ENCODE measurements at regions not wholly inside any gene's neighbourhood (a gene's known extent, or its start where the extent isn't known, plus 50 kb on each side); places are given as distances from the start of the nearest gene placed in this dataset.

- Histone ChIP-seq H3K36me3 (ENCODE audit: insufficient read depth, low read length) (no peaks in the 10 kb centered on the region), H3K4me3 (ENCODE audit: low read length, poor library complexity, severe bottlenecking) (no peak overlapping the region), H3K79me2 (ENCODE audit: insufficient read depth, low read length) (no peaks in the 10 kb centered on the region), H3K4me1 (ENCODE audit: insufficient read depth, low read length, poor library complexity, severe bottlenecking) (no peaks in the 10 kb centered on the region), H3K9me2 (replicated peaks; ENCODE audit: low read depth, low read length) (no peaks in the 10 kb centered on the region), H3K9ac (ENCODE audit: low read depth, low read length, poor library complexity, severe bottlenecking) (no peak overlapping the region), H3K27me3 (ENCODE audit: insufficient read depth, low read length, poor library complexity, severe bottlenecking) (no peaks in the 10 kb centered on the region), H3K9me3 (ENCODE audit: insufficient read depth, low read depth, low read length) (peaks cover 14% of the 10 kb centered on the region; the same call in 1 of the 2 replicates), H4K20me1 (ENCODE audit: insufficient read depth, low read length, poor library complexity, severe bottlenecking) (no peaks in the 10 kb centered on the region), H3K4me2 (ENCODE audit: low read depth, low read length, poor library complexity, severe bottlenecking) (no peak overlapping the region), H3F3A (ENCODE audit: low read depth) (no peaks in the 10 kb centered on the region), H2AFZ (ENCODE audit: low read length) (no peak overlapping the region)
- TF ChIP-seq EZH2phosphoT487 (IDR thresholded peaks at IDR 0.05; ENCODE audit: borderline replicate concordance) (no peak), CTCF (conservative IDR thresholded peaks at IDR 0.05; ENCODE audit: low read length) (no peak)
These were observed 421.7 kb downstream of the TCERG1L start for GRCh38 chr10:130889780-130890179.

GRCh38 chr10:130891066-130891465, 420.5 kb downstream of the TCERG1L start:
- H3K4me1 ChIP-seq (ENCODE audit: insufficient read depth, low read length, poor library complexity, severe bottlenecking) = no peaks in the 10 kb centered on the region
- no peaks in the 10 kb centered on the region for H3K27me3 ChIP-seq (ENCODE audit: insufficient read depth, low read length, poor library complexity, severe bottlenecking)
- H3K4me3 ChIP-seq (ENCODE audit: low read length, poor library complexity, severe bottlenecking) = no peak overlapping the region
- no peaks in the 10 kb centered on the region for H3K9me2 ChIP-seq (replicated peaks; ENCODE audit: low read depth, low read length)
- H3K4me2 ChIP-seq (ENCODE audit: low read depth, low read length, poor library complexity, severe bottlenecking) = no peak overlapping the region
- H3F3A ChIP-seq (ENCODE audit: low read depth) = no peaks in the 10 kb centered on the region
- H4K20me1 ChIP-seq (ENCODE audit: insufficient read depth, low read length, poor library complexity, severe bottlenecking) = no peaks in the 10 kb centered on the region
- H3K9me3 ChIP-seq (ENCODE audit: insufficient read depth, low read depth, low read length) = peaks cover 14% of the 10 kb centered on the region; the same call in 1 of the 2 replicates
- no peak overlapping the region for H2AFZ ChIP-seq (ENCODE audit: low read length)
- no peaks in the 10 kb centered on the region for H3K36me3 ChIP-seq (ENCODE audit: insufficient read depth, low read length)
- TF ChIP-seq EZH2phosphoT487 (IDR thresholded peaks at IDR 0.05; ENCODE audit: borderline replicate concordance) (no peak), CTCF (conservative IDR thresholded peaks at IDR 0.05; ENCODE audit: low read length) (no peak)
- no peak overlapping the region for H3K9ac ChIP-seq (ENCODE audit: low read depth, low read length, poor library complexity, severe bottlenecking)
- H3K79me2 ChIP-seq (ENCODE audit: insufficient read depth, low read length) = no peaks in the 10 kb centered on the region

GRCh38 chr10:130894471-130894870, 417.1 kb downstream of the TCERG1L start:
- H3F3A ChIP-seq (ENCODE audit: low read depth) = no peaks in the 10 kb centered on the region
- no peak for TF ChIP-seq CTCF (conservative IDR thresholded peaks at IDR 0.05; ENCODE audit: low read length)
- no peak for TF ChIP-seq EZH2phosphoT487 (IDR thresholded peaks at IDR 0.05; ENCODE audit: borderline replicate concordance)
- H3K36me3 ChIP-seq (ENCODE audit: insufficient read depth, low read length) = no peaks in the 10 kb centered on the region
- H3K79me2 ChIP-seq (ENCODE audit: insufficient read depth, low read length) = no peaks in the 10 kb centered on the region
- H3K9me3 ChIP-seq (ENCODE audit: insufficient read depth, low read depth, low read length) = peaks cover 18% of the 10 kb centered on the region; the same call in 1 of the 2 replicates
- no peak overlapping the region for H3K9ac ChIP-seq (ENCODE audit: low read depth, low read length, poor library complexity, severe bottlenecking)
- no peaks in the 10 kb centered on the region for H3K9me2 ChIP-seq (replicated peaks; ENCODE audit: low read depth, low read length)
- H3K27me3 ChIP-seq (ENCODE audit: insufficient read depth, low read length, poor library complexity, severe bottlenecking) = no peaks in the 10 kb centered on the region
- no peaks in the 10 kb centered on the region for H4K20me1 ChIP-seq (ENCODE audit: insufficient read depth, low read length, poor library complexity, severe bottlenecking)
- no peak overlapping the region for H2AFZ ChIP-seq (ENCODE audit: low read length)
- no peak overlapping the region for H3K4me3 ChIP-seq (ENCODE audit: low read length, poor library complexity, severe bottlenecking)
- H3K4me1 ChIP-seq (ENCODE audit: insufficient read depth, low read length, poor library complexity, severe bottlenecking) = no peaks in the 10 kb centered on the region
- no peak overlapping the region for H3K4me2 ChIP-seq (ENCODE audit: low read depth, low read length, poor library complexity, severe bottlenecking)
